ENCODE measurements at regions not wholly inside any gene's neighbourhood (a gene's known extent, or its start where the extent isn't known, plus 50 kb on each side); places are given as distances from the start of the nearest gene placed in this dataset.

DNA sequence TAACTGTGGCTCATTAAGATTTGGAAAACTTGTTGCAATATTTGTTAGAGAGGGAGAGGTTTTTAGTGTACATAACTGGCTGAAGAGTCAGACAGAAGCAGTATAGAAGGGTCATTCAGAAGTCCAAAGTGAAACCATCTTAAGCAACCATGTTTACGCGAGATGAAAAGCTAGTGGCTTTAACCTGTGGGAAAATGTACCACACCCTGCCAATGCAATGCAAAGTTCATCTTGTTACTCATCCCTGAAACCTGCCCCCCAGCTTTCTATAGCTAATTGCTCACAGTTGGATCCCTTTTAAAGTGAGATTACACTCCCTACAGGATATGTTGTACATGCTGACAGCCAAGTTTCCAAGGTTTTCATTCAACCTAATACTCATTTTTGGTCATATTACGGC lies 96.7 kb upstream of the RAPGEF2 start:
- TF ChIP-seq ZEB2 (tag by site-specific recombination; IDR thresholded peaks at IDR 0.05) (no peak), ZNF561 (tag by site-specific recombination; IDR thresholded peaks at IDR 0.05; ENCODE audit: borderline replicate concordance) (no peak), MEIS1 (CRISPR knock-in tag; IDR thresholded peaks at IDR 0.05; ENCODE audit: borderline replicate concordance) (no peak), ZNF184 (tag by site-specific recombination; IDR thresholded peaks at IDR 0.05) (no peak), TCF7L2 (IDR thresholded peaks at IDR 0.05; ENCODE audit: borderline replicate concordance, low read depth, low read length) (no peak), ZIC2 (tag by site-specific recombination; IDR thresholded peaks at IDR 0.05) (peak; percentile 84)
- TF ChIP-seq, protein P1, sequence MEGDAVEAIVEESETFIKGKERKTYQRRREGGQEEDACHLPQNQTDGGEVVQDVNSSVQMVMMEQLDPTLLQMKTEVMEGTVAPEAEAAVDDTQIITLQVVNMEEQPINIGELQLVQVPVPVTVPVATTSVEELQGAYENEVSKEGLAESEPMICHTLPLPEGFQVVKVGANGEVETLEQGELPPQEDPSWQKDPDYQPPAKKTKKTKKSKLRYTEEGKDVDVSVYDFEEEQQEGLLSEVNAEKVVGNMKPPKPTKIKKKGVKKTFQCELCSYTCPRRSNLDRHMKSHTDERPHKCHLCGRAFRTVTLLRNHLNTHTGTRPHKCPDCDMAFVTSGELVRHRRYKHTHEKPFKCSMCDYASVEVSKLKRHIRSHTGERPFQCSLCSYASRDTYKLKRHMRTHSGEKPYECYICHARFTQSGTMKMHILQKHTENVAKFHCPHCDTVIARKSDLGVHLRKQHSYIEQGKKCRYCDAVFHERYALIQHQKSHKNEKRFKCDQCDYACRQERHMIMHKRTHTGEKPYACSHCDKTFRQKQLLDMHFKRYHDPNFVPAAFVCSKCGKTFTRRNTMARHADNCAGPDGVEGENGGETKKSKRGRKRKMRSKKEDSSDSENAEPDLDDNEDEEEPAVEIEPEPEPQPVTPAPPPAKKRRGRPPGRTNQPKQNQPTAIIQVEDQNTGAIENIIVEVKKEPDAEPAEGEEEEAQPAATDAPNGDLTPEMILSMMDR (tag by site-specific recombination; IDR thresholded peaks at IDR 0.05) = no peak
- TF ChIP-seq, protein P2, sequence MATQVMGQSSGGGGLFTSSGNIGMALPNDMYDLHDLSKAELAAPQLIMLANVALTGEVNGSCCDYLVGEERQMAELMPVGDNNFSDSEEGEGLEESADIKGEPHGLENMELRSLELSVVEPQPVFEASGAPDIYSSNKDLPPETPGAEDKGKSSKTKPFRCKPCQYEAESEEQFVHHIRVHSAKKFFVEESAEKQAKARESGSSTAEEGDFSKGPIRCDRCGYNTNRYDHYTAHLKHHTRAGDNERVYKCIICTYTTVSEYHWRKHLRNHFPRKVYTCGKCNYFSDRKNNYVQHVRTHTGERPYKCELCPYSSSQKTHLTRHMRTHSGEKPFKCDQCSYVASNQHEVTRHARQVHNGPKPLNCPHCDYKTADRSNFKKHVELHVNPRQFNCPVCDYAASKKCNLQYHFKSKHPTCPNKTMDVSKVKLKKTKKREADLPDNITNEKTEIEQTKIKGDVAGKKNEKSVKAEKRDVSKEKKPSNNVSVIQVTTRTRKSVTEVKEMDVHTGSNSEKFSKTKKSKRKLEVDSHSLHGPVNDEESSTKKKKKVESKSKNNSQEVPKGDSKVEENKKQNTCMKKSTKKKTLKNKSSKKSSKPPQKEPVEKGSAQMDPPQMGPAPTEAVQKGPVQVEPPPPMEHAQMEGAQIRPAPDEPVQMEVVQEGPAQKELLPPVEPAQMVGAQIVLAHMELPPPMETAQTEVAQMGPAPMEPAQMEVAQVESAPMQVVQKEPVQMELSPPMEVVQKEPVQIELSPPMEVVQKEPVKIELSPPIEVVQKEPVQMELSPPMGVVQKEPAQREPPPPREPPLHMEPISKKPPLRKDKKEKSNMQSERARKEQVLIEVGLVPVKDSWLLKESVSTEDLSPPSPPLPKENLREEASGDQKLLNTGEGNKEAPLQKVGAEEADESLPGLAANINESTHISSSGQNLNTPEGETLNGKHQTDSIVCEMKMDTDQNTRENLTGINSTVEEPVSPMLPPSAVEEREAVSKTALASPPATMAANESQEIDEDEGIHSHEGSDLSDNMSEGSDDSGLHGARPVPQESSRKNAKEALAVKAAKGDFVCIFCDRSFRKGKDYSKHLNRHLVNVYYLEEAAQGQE (tag by site-specific recombination; IDR thresholded peaks at IDR 0.05) = no peak
- TF ChIP-seq, protein P3, sequence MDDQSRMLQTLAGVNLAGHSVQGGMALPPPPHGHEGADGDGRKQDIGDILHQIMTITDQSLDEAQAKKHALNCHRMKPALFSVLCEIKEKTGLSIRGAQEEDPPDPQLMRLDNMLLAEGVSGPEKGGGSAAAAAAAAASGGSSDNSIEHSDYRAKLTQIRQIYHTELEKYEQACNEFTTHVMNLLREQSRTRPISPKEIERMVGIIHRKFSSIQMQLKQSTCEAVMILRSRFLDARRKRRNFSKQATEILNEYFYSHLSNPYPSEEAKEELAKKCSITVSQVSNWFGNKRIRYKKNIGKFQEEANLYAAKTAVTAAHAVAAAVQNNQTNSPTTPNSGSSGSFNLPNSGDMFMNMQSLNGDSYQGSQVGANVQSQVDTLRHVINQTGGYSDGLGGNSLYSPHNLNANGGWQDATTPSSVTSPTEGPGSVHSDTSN (CRISPR knock-in tag; IDR thresholded peaks at IDR 0.05) = no peak
